Suprapubic skin (tissue), 4 donors: ENCODE measurements at regions not wholly inside any gene's neighbourhood (a gene's known extent, or its start where the extent isn't known, plus 50 kb on each side); places are given as distances from the start of the nearest gene placed in this dataset.

Experiments used
- DNase-seq, 2 donors: peaks; one replicate each; pipeline ENCODE4 v3.0.0-alpha.2; 2019; ENCODE audit warnings: low spot score in 2 of 2
- H3K27ac ChIP-seq: fragments of 200-600 bp; sonication (generic); one replicate; pipeline ENCODE4 v1.5.1; 2019
- H3K27me3 ChIP-seq: fragments of 200-600 bp; sonication (generic); one replicate; pipeline ENCODE4 v1.5.1; 2019
- H3K36me3 ChIP-seq: fragments of 200-600 bp; sonication (generic); one replicate; pipeline ENCODE4 v1.5.1; 2019
- H3K4me1 ChIP-seq: fragments of 200-600 bp; sonication (generic); one replicate; pipeline ENCODE4 v1.5.1; 2019
- H3K4me3 ChIP-seq: fragments of 200-600 bp; sonication (generic); one replicate; pipeline ENCODE4 v1.5.1; 2019; ENCODE audit warnings: mild to moderate bottlenecking
- H3K9me3 ChIP-seq: fragments of 200-600 bp; sonication (generic); one replicate; pipeline ENCODE4 v1.5.1; 2019
- EP300 ChIP-seq: sonication (generic); formaldehyde crosslinking; IDR thresholded peaks from one replicate; pipeline ENCODE4 v1.6.1; 2017; ENCODE audit warnings: antibody characterized with exemption
- POLR2A ChIP-seq, 2 donors: fragments of 450-650 bp; IDR thresholded peaks; one replicate each; pipeline ENCODE4 v1.6.1; 2017; ENCODE audit warnings: antibody characterized with exemption in 2 of 2, mild to moderate bottlenecking in 2 of 2, moderate library complexity in 2 of 2
- POLR2AphosphoS5 ChIP-seq, 3 donors: sonication (generic); formaldehyde crosslinking; IDR thresholded peaks; one replicate each; pipeline ENCODE4 v1.6.1; 2017; ENCODE audit warnings: antibody characterized with exemption in 3 of 3
- WGBS: methylation state at CpG from one replicate; pipeline ENCODE4 v1.1.5; 2018; 5-methylcytosine and 5-hydroxymethylcytosine counted together
- TF ChIP-seq, protein P1 (sequence below), 2 donors: fragments of 200-600 bp in 1 of 2; fragments of 450-650 bp in 1 of 2; sonication (generic) in 1 of 2; IDR thresholded peaks; one replicate each; pipeline ENCODE4 v1.5.1; 2016 to 2019; ENCODE audit warnings: antibody characterized with exemption in 2 of 2, mild to moderate bottlenecking in 1 of 2, moderate library complexity in 1 of 2

DNA sequence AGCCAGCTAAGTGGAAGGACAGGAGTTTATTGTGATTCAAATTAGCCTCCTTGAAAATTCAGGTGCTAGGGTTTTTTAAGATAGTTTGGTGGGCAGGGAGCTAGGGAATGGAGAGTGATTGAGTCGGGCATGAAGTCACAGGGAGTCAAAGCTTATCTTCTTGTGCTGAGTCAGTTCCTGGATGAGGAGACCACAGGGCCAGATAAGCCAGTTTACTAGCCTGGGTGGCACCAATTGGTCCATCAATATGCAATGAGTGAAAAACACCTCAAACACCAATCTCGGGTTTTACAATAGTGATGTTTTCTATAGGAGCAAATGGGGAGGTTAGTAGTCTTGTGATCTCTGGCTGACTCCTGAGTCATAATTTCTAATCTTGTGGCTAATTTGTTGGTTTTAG is 165.1 kb downstream of the ABCC12 start:
- 89% methylated on average over 2 of the region's 2 CpGs for WGBS
- no peaks in the 10 kb centered on the region for H3K27me3 ChIP-seq
- H3K9me3 ChIP-seq, result no peaks in the 10 kb centered on the region
- no peaks in the 10 kb centered on the region for H3K4me1 ChIP-seq
- no peak overlapping the region for H3K4me3 ChIP-seq
- no peak overlapping the region for H3K27ac ChIP-seq
- DNase-seq, result no peak
- no peaks in the 10 kb centered on the region for H3K36me3 ChIP-seq
- no peak for TF ChIP-seq POLR2A (IDR thresholded peaks at IDR 0.05)

GRCh38 chr16:47987136-47987535 is 168.7 kb downstream of the ABCC12 start:
- TF ChIP-seq, protein P1, sequence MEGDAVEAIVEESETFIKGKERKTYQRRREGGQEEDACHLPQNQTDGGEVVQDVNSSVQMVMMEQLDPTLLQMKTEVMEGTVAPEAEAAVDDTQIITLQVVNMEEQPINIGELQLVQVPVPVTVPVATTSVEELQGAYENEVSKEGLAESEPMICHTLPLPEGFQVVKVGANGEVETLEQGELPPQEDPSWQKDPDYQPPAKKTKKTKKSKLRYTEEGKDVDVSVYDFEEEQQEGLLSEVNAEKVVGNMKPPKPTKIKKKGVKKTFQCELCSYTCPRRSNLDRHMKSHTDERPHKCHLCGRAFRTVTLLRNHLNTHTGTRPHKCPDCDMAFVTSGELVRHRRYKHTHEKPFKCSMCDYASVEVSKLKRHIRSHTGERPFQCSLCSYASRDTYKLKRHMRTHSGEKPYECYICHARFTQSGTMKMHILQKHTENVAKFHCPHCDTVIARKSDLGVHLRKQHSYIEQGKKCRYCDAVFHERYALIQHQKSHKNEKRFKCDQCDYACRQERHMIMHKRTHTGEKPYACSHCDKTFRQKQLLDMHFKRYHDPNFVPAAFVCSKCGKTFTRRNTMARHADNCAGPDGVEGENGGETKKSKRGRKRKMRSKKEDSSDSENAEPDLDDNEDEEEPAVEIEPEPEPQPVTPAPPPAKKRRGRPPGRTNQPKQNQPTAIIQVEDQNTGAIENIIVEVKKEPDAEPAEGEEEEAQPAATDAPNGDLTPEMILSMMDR (IDR thresholded peaks at IDR 0.05), result no peak
- TF ChIP-seq EP300 (no peak), POLR2AphosphoS5 (IDR thresholded peaks at IDR 0.05) (no peak)
- Histone ChIP-seq H3K27ac (no peak overlapping the region), H3K27me3 (no peaks in the 10 kb centered on the region), H3K9me3 (no peaks in the 10 kb centered on the region), H3K36me3 (no peaks in the 10 kb centered on the region), H3K4me1 (no peaks in the 10 kb centered on the region), H3K4me3 (no peak overlapping the region)
- no peak for DNase-seq
- 83% methylated on average over 2 of the region's 2 CpGs for WGBS

DNA sequence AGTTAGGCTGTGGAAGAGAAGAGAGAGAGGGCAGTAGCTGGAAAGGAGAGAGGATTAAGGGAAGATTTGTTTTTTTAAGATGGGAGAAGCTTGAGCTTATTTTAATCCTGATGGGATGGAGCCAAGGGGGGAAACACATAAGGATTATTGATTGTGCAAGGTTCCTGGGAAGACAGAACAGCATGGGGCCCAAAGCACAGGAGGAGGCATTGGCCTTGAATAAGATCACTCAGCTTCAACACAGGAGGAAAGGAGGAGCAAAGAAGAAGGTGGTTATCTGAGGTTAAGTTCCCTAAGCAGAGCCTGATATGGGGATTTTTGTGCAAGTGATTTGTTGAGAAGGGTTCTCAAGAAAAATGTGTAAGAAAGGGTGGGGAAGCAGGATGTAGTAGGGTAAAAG is 169.8 kb downstream of the ABCC12 start:
- H3K4me3 ChIP-seq, result no peak overlapping the region
- no peak overlapping the region for H3K27ac ChIP-seq
- DNase-seq, result no peak
- H3K36me3 ChIP-seq, result no peaks in the 10 kb centered on the region
- TF ChIP-seq EP300 (no peak), POLR2AphosphoS5 (IDR thresholded peaks at IDR 0.05) (no peak), POLR2A (IDR thresholded peaks at IDR 0.05) (no peak)
- TF ChIP-seq, protein P1 (IDR thresholded peaks at IDR 0.05), result no peak
- no peaks in the 10 kb centered on the region for H3K27me3 ChIP-seq
- H3K9me3 ChIP-seq, result no peaks in the 10 kb centered on the region
- no peaks in the 10 kb centered on the region for H3K4me1 ChIP-seq

GRCh38 chr16:47984669-47985068 is 171.1 kb downstream of the ABCC12 start:
- H3K4me3 ChIP-seq, result no peak overlapping the region
- H3K27me3 ChIP-seq, result no peaks in the 10 kb centered on the region
- no peak overlapping the region for H3K27ac ChIP-seq
- no peaks in the 10 kb centered on the region for H3K36me3 ChIP-seq
- no peak for TF ChIP-seq EP300
- no peak for TF ChIP-seq POLR2AphosphoS5 (IDR thresholded peaks at IDR 0.05)
- TF ChIP-seq POLR2A (IDR thresholded peaks at IDR 0.05), result no peak
- TF ChIP-seq, protein P1 (IDR thresholded peaks at IDR 0.05), result no peak
- H3K9me3 ChIP-seq, result no peaks in the 10 kb centered on the region
- no peak for DNase-seq
- H3K4me1 ChIP-seq, result no peaks in the 10 kb centered on the region

GRCh38 chr16:47983999-47984580 is 171.7 kb downstream of the ABCC12 start:
- H3K27me3 ChIP-seq, result no peaks in the 10 kb centered on the region
- no peak overlapping the region for H3K4me3 ChIP-seq
- no peak overlapping the region for H3K27ac ChIP-seq
- TF ChIP-seq POLR2A (IDR thresholded peaks at IDR 0.05) (no peak), POLR2AphosphoS5 (IDR thresholded peaks at IDR 0.05) (no peak), EP300 (no peak)
- TF ChIP-seq, protein P1 (IDR thresholded peaks at IDR 0.05), result no peak
- H3K36me3 ChIP-seq, result no peaks in the 10 kb centered on the region
- no peaks in the 10 kb centered on the region for H3K4me1 ChIP-seq
- no peak for DNase-seq
- 92% methylated on average over 5 of the region's 5 CpGs for WGBS
- no peaks in the 10 kb centered on the region for H3K9me3 ChIP-seq

GRCh38 chr16:47980212-47980611 is 175.6 kb downstream of the ABCC12 start:
- H3K4me3 ChIP-seq, result no peak overlapping the region
- DNase-seq, result no peak
- WGBS, result 81% methylated on average over 8 of the region's 8 CpGs
- no peaks in the 10 kb centered on the region for H3K9me3 ChIP-seq
- TF ChIP-seq EP300 (no peak), POLR2AphosphoS5 (IDR thresholded peaks at IDR 0.05) (no peak), POLR2A (IDR thresholded peaks at IDR 0.05) (no peak)
- TF ChIP-seq, protein P1 (IDR thresholded peaks at IDR 0.05), result no peak
- no peak overlapping the region for H3K27ac ChIP-seq
- H3K27me3 ChIP-seq, result no peaks in the 10 kb centered on the region
- no peaks in the 10 kb centered on the region for H3K4me1 ChIP-seq
- H3K36me3 ChIP-seq, result no peaks in the 10 kb centered on the region
